SHP77 (cell line): ENCODE measurements at regions not wholly inside any gene's neighbourhood (a gene's known extent, or its start where the extent isn't known, plus 50 kb on each side); places are given as distances from the start of the nearest gene placed in this dataset.

Experiments
- DNase-seq, 2 experiments: peaks; one replicate each; lab custom pipeline; 2025; lab: John Stamatoyannopoulos, UW

DNA sequence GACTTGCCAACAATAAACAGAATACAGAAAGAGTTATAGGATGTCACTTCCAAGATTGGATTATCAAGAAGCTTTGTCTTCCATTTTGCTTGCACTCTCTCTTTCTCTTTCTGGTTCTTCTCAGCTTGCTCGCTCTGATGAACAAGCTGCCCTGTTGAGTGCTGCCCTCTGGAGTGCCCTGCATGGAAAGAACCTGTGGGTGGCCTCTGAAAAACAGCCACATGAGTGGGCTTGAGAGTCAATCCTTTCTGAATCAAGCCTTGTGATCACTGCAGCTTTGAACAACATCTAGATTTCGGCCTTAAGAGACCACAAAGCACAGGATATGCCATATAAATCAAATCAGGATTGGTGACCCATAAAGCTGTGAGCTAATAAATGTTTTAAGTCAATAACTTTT is 185.1 kb downstream of the KIF2B start:
- no peak for DNase-seq

DNA sequence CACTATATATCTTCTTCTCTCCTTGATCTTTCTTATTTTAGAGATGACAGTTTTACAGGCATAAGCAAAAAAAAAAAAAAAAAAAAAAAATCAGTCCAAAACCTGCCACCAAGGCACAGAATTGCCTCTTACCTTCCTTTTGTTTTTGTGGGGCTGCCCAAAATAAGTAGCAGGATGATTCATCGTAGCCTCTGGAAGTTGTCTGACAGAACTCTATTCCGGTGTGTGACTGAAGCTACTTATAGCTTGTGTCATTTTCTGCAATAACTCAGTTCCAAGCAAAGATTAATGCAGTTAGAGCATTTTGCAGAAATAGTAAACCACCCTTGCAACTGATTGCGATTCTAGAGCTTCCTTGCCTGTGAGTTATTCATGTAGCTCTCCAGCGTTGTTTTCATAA is 186.8 kb downstream of the KIF2B start:
- DNase-seq: no peak

DNA sequence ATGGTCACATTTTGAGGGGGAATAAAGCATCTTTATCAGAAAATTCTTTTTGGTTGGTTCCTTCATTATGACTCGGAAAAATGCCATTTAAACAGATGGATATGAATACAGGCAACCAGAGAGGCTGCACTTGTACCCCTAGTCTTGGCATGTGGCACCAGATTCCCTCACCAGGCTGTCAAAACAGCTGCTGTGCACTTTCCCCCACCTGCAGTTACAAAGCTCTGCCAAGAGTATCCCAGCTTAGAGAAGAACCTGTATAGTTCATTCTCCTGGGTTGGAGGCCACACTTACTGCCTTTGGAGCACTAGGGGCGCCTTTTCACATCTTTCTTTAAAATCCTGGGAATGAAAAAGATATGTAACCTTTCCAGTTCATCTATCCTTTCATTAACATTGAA is 190.3 kb downstream of the KIF2B start:
- DNase-seq: no peak

DNA sequence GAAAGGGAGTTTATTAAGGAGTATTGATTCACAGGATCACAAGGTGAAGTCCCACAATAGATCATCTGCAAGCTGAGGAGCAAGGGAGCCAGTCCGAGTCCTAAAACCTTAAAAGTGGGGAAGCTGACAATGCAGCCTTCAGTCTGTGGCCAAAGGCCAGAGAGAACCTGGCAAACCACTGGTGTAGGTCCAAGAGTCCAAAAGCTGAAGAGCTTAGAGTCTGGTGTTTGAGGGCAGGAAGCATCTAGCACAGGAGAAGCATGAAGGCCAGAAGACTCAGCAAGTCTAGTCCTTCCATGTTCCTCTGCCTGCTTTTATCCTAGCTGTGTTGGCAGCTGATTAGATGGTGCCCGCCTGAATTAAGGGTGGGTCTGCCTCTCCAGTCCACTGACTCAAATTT is 193.0 kb downstream of the KIF2B start:
- no peak for DNase-seq

DNA sequence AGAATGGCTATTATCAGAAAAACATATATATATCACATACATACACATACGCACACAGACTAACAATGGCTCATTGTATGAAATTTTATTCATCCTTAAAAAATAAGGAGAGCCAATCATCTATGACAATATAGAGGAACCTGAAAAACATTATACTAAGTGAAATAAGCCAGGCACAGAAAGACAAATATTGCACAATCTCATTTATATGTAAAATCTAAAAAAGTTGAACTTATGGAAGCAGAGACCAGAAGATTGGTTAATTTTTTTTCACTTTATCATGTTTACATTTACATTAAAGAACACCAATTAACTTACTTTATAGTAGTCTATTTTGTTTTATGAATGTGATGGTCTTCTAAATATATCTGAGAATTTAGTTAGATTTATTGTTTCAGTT is 198.7 kb downstream of the KIF2B start:
- no peak for DNase-seq

DNA sequence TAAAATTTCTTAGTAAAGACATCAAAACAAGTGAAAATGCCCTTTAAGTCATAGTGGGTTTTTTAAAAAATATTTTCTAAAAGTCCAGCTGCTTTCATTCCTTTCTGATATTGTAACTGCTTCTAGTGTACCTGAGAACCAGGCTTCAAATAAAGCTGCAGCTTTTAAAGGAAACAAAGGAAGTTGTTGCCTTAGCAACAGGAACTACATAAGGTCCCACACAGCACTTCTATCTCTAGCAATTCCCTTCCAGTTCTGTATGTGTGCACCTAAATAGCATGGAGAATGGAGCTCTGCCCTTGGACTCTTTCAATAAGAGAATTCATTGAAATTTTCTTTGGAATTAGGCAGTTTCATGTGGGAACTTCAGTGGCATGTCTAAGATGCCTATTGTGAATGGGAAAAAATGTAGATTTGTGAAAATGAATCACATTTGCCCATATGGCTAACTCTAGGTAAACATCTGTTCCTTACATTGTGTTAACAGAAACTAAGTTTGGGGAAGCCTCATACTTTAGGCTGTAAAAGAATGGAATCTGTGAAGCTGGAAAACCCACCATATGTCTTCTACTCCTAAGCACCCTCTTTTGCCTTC is 206.4 kb downstream of the KIF2B start:
- no peak for DNase-seq

DNA sequence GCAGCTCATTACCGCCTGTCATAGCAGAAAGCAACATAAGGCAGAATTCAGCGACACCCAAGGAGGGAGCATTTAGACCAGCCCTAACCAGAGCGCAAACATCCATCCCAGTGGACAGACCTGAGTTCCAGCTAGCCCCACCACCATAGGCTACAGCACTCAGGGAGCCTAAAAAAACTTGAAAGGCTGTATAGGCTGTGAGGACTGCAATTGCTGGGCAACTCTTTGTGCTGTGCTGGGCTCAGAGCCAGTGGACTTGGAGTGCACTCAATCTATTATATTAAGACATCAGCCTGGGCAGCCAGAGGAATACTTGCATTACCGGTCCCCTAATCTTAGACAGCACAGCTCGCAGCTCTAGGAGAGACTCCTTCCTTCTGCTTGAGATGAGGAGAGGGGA is 207.3 kb downstream of the KIF2B start:
- no peak for DNase-seq

DNA sequence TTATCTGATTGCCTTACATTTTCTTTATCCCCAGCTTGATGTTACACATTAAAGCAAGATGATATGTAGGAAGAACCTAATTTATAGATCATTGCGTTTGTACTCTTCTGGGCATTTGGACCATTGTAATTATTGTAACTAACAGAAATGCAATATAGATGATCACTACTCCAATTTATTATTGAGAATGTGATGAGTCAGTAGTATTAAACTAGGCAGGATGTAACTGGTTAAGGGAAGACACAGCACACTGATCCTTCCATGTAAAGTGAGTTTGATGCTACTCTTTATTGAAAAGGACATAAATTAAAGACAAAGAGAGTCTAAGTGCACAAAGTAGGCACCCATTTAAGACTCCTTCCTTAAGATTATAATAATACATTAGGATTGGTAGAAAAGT is 223.8 kb downstream of the KIF2B start:
- DNase-seq: no peak

DNA sequence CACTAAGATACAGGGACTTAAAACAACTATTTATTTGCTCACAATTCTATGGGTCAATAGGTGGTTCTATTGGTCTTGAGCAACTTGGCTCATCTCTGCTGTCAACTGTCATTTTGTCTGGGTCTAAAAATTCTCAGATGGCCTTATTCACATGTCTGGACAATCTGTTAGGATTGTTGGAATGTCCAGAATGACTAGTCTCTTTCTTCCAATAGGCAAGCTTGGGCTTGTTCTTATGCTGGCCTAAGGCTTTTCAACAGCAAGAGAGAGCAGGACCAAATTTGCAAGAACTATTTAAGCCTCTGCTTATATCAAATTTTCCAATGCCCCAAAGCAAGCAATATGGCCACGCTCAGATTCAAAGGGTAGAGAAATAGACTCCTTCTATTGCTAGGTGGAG is 240.9 kb downstream of the KIF2B start:
- DNase-seq: no peak

DNA sequence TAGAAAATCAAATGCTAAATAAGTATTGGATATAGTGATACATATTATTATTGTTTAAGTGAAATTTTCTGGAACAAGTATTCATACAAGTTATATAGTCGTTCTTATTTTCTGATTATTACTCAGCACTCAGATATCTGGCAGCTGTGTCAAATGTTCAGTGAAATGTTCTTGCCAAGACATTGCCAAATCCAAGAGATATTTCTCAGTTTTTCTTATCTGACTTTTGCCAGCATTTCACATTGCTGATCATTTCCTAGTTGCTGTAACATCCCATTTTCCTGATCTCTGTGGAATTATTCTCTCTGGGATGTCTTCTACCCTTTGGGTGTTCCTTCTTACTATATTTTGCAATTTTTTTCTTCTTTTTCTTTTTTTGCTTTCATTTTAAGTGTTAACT is 262.3 kb downstream of the KIF2B start:
- no peak for DNase-seq

DNA sequence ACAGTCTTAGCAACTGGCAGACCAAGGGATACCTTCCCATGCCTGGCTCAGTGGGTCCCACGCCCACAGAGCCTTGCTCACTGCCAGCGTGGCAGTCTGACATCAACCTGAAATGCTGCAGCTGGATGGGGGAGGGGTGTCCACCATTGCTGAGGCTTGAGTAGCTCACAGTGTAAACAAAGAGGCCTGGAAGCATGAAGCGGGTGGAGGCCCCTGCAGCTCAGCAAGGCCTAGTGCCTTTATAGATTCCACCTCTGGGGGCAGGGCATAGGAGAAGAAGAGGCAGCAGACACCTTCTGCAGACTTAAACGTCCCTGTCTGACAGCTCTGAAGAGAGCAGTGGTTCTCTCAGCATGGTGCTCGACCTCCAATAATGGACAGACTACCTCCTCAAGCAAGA is 263.2 kb downstream of the KIF2B start:
- DNase-seq: peak; percentile 83 to 88

DNA sequence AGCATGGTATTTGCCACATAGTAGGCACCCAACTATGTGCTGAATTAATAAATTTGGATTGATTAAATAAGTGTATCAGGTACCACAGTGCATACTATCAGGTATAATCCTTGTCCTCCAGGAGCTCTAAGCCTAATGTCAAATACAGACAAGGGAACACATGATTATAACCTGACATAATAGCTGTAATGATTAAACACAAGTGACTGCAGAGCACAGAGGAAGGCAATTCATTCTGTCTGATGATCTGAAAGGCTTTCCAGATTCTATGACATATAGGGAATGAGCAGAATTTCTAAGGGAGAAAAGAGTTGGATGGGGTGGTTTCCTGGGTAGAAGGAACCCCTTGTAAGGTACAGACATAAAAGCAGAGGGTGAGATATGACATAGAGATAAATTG is 273.5 kb downstream of the KIF2B start:
- DNase-seq: no peak

DNA sequence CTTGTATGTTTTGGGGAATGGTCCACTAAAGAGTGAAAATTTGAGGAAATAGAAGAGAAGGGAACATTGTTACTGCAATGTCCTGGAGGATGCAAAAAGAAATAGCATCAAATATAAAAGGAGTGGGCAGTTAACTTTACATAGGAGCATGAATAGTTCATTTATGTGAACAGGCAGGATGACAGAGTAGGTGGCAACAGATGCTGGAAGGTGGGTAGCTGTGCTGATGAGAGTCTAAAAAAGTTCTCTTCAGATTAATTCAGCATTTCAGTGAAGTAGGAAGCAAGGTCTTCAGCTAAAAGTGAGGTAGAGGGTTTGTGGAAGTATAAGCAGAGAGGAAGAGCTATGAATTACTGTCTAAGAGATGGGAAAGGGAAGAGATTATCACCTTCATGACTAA is 276.5 kb downstream of the KIF2B start:
- no peak for DNase-seq

DNA sequence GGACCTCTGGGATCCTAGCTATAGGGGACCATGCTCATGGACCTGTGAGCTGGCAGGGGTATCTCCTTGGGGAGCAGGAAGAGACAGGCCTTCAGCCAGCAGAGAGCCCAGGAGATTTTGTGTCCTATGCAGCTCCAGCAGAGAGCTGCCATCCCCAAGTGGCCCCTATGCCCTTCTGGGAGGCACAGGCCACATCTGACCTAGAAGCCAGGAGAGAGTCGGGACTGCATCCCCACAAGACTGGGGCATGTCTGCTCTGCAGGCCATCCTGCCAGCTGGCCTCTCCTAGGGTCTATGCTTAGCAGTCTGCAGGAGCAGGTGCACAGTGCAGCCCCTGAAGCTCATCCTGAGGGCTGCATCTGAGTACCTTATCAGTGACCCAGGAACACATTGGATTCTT is 279.5 kb downstream of the KIF2B start:
- no peak for DNase-seq

DNA sequence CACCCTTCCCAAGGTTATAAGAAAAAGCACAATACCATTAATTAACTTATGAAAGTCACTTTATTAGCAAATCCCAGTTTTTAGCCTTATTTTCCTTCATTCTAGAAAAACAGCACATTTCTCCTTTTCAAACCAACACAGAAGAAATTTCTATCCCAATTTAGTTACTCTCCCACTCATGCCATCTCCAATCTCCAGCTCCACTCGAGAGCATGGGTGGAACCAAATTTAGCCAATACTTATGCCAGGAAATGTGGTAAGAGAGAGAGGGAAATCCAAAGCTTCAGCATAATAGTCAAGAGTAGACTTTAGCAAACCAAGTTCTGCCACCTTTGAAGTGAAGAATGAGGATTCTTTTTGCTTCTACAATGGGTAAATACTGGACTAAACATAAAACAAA is 288.8 kb downstream of the KIF2B start:
- DNase-seq: no peak

DNA sequence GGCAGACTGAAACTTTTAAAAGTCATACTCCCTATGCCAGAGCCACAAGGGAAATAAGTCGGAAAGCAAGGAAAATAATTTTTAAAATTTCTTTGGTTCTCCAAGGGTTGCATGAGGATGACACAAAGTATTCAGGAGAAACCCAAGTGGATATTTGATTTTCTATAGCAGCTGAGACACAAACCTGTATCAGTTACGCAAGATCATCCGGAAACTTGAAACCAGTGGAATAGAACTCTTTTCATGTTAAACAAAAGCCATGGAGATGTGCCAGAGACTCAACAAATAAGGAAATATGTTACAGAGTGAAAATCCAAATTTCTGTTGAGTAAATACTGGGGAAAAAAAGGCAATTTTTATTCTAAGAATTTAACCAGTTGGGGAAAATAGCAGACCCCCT is 294.7 kb downstream of the KIF2B start:
- DNase-seq: no peak

DNA sequence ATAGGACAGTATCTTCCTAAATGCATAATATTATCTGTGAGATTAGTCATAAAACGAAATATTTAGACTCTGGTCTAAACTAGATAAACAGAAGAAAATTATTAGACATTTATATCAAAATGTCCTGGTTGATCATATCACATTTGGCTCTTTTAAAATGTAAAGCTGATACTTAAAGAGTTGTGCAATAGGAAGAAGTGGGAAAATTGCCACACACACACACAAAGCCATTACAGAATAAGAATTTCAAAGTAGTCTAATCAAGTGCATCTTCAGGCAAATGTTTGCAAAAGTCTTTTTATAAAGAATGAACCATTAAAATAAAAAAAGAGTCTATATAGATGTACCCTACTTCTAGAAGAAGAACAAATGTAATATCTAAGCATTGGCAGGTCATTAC is 301.7 kb downstream of the KIF2B start:
- no peak for DNase-seq

DNA sequence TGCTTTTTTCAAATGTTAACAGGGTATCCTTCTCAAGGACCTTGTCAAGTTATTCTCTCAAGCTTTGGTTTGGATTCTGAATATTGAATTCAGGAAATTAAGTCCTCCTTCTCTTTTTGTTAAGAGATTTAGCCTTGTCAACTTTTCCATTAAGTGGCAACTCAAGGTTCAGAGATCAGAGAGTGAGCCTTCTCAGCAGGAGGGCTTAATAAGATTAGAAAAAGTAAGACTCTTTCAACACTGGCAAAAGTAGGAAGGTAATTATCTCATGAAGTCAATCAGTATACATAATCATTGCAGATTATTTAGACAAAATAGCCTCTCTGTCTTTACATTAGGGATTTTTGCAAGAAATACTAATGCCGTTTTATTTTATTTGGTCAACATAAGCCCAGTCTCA is 330.7 kb downstream of the KIF2B start:
- DNase-seq: no peak

DNA sequence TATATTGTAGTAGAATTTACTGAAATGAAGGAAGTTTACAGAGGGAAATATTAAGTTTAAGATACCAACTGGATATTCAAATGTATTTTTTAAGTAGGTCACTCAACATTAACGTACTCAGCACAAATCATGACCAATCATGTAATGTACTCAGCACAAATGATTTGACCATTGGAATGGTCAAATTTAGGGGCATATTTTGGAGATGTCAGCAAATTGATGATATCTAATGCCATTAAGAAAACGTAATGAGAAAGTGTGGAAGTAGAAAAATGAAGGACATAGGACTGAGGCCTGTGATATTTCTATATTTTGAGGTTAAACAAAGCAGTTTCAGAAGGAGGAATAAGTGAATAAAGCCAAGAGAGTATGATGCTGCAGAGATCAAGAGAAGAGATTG is 334.8 kb downstream of the KIF2B start:
- DNase-seq: no peak

DNA sequence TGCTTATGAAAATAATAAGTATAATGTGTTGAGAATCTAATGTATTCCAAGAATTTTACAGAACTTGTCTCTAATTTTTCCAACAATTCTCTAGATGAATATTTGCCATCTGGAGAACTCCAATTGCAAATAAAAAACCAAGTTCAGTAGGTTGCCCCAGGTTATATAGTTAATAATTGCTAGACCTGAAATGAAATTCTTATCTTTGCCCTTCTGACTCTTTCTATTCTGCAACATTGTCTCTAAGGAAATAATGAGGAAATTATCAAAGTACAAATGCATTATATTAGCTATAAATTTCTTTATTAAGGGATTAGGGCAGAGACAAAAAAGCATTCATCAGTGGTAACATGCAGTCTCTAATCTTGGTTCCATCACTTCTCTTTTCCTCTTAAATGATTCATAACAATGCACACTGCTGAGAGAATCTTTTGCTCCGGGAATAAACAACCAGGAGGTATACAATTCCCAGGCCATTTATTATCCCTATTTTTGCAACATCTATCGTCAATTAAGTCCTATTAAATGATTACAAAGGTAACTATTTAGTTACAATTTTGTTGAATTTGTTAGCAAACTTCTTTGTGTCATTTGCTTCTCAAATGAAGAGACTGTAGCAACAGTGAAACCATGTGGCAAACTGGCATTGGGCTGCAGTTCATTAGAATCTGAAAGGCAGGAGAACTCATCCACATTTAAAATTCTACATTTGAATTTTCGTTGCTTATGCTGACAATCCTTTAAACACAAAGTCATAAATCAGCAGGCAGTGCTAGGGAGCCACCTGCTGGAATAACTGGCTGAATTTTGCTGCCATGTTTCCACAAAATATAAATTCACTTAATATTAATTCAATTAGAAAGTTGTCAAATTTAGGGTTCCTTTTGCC is 349.6 kb downstream of the KIF2B start:
- DNase-seq: no peak

DNA sequence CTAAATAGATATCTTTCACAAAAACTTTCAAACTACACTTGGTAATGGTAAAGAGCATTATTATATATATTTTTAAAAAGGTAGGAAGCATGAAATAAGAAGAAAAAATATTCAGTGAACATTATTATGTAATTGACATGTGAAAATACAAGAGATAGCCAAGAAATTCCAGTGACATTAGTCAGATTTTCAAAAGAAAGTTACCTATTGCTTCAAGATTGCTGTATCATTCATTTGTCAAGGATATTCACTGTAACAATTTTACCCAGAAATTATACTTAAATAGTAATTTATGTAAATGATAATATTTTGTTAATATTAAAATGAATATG is 350.2 kb downstream of the KIF2B start:
- no peak for DNase-seq

DNA sequence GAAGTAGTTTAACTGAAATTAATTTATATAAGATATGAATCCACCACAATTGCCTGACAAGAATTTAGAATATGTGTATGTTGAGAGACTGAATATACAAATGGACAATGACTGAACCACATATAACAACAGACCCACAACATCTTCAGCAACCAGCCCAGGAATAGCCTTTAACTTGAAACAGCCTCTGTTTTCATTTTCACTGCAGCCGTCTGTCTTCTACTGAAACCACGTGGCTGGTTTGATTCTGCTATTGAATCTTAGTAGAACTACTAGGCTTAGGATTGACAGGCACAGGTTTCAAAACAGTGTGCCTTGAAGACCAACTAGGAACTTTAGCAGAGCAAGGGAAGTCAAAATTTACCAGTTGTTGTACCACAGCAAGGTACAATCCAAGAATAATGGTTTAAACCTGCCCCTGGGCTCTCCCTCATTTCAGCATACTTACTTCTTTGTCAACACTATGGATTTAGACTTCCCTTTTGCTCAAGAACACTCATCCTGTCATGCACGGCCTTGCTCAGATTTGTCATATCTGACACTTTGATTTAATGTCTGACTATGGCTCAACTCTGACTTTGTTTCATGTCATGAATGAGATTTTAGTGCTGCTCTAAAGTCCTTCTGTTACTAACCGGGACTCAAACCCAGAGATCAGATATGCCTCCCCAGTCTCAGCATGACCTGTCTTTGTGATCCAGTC is 355.0 kb downstream of the KIF2B start:
- DNase-seq: no peak

DNA sequence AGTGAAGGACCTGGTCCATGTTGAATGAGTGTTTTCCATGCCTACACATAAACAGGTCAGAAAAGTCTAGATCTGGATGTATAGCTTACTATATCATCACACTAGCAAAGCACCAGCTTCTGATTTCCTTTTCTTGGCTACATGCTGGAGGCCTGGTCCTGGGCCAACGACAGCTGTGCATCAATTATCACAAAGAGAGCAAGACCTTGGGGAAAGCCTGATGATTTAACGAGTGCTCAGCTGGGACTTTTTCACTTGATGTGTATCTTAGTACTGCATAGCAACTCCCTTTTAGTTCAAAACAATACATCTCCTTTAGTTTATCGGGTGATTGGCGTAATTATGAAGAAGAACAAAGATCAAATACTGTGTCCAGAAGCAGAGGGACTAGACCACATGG is 358.2 kb downstream of the KIF2B start:
- no peak for DNase-seq
